NT2/D1 (cell line): ENCODE measurements at regions not wholly inside any gene's neighbourhood (a gene's known extent, or its start where the extent isn't known, plus 50 kb on each side); places are given as distances from the start of the nearest gene placed in this dataset.

Source experiments
- SUZ12 ChIP-seq: IDR thresholded peaks from 2 replicates; pipeline ENCODE4 v1.6.1; 2011; ENCODE audit not compliant: insufficient read length, insufficient read depth; ENCODE audit errors: extremely low read depth
- YY1 ChIP-seq: IDR thresholded peaks from 2 replicates; pipeline ENCODE4 v1.6.1; 2011; ENCODE audit not compliant: insufficient read length, insufficient read depth
- ZNF274 ChIP-seq: IDR thresholded peaks from 2 replicates; pipeline ENCODE4 v1.6.1; 2011; ENCODE audit warnings: mild to moderate bottlenecking, low read depth, low read length

- TF ChIP-seq SUZ12: no peak
- TF ChIP-seq YY1: no peak
- TF ChIP-seq ZNF274: no peak
Observed at GRCh38 chr6:14713966-14714631, 531.8 kb upstream of the JARID2 start.
